NAMALWA (cell line): ENCODE measurements at regions not wholly inside any gene's neighbourhood (a gene's known extent, or its start where the extent isn't known, plus 50 kb on each side); places are given as distances from the start of the nearest gene placed in this dataset.
A peak's percentile ranks its signal among the peaks of the same experiment; 100 is the strongest.

Experiments
- DNase-seq: peaks from one replicate; pipeline ENCODE4 v3.0.0-alpha.2; 2015; ENCODE audit warnings: low spot score

DNA sequence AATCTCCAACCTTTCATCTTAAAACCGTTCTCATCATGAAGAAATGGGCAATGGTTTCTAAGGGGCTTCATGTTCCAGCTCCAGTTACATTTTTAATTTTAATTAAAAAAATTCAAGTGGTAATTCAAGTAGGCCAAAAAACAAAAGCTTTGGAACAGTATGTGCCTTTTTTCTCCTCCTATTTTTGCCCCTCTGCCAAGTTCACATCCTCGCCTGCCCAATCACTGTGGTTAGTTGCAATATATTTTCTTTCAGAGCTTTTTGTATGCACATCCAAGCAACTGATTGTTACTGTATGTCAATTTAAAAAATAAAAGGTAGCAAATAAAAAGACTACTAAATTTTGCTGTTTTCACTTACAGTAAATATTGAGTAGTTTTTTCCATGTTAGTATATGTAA lies 99.8 kb upstream of the B3GAT2 start:
- no peak for DNase-seq

DNA sequence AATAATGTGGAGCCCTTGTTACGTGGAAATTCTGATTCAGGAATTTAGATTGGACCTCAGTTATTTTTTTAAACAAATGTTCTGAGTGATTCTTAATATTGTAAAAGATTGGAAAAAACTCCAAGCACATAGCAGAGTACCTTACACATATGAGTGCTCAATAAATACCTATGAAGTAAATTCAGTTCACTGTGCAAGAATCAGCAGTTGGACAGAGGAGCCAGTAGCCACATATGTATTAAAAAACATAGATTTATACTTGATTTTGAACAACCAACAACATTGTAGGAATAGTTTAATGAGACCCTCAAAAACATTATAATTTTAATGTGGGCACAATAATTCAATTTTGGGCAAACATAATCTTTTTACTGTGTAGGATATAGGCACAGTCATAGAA lies 109.3 kb upstream of the B3GAT2 start:
- no peak for DNase-seq

DNA sequence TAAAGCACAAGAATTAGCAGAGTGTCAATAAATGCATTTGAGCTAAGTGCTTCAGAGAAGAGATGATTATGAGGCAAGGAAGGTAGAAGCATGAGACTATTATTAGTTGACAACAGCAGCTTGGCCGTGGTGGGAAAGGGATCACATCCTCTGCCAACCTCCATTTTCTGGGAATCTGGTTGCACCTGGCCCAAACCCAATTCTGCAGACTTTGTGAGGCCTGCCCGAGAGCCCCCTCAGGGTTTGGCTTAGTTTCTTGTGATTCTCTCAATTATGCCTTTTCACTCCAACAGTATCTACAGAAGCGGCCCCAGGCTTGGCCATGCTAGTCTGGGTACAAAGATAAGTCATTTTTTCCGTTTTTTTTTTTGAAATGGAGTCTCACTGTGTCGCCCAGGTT lies 111.0 kb upstream of the B3GAT2 start:
- no peak for DNase-seq

DNA sequence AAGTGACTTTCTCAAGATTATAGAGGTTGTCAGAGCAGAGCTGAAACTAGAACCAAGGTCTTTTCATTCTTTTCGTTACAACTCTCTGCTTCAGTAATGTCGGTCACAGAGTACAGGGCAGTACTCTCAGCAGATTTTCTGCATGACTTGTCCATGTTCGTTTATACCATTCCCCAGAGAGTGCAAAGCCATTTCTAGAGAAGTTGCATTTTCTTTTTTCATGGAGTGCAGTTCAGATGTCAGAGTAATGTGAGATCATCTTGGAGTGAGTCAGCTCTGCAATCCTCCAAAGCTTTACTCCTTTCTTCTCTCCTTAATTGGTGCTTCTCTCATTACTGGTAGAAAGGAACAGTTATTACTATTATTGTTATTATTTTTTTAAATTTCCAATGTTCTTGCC lies 115.6 kb upstream of the B3GAT2 start:
- no peak for DNase-seq

DNA sequence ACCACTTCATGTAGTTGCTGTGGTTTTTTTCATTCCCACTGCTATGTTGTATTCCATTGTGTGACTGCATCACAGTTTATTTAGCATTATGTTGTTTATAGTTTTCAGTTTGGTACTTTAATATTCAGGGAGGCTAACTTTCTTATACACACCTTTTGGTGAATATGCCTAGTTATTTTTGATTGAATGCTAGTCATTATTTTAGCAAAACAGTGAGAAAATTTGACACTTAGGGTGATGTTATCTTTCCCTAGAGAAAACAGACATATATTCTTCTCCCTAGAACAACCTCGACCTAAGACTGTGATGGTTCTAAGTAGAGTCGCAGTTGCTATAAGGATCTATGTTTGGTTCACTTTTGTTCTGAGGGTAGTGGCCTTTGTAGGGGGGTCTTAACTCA lies 120.8 kb upstream of the B3GAT2 start:
- DNase-seq, result no peak

DNA sequence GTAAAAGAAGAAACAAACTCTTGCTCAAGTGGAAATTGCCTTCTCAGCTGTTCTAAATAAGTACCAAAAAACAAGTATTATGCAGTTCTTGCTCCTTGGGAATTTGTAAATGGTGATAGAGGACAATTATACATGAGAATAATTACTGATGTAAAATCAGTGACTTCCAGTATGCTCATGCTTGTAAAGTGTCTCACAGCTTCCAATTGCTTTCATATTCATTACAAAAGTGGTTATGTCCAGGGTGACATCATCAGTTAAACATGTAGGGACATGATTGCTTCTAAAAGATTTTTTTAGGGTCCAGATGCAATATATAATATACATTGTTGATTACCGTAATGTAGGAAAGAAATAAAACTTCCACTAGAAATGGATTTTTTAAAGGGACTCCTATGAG lies 122.8 kb upstream of the B3GAT2 start:
- no peak for DNase-seq

DNA sequence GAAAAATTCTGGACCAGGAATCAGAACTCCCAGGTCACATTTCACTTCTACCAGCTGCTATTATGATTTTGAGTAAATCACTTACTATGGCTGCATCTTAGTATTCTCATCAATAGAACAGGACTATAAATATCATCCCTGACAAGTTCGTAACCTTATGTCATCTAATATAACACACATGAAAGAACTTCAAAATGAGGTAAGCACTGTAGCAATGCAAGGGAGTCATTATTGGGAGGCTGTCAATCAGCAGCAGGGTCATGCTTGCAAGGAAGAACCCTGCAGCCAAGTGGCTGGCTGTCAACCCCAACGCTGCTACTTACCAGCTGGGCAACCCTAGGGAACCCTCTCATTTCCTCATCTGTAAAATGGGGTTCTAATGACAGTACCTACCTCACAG lies 123.3 kb upstream of the B3GAT2 start:
- DNase-seq, result no peak

DNA sequence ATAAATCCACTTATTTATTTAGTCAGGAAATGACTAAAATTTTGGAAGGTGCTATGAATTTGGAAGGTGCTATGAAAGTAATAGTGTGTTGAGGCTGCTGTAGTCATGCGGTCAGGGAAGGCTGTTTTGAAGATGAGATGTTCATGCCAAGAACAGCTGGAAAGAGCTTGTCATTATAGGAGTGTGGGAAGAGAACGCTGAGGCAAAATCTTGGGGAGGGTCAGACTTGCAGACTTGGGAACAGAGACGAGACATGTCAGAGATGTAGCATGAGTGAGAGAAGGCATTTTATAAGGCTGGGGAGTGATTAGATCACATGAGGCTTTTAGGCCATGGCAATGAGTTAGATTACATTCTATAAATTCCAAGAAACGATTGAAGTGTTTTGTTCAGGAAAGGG lies 124.0 kb upstream of the B3GAT2 start:
- DNase-seq, result no peak

DNA sequence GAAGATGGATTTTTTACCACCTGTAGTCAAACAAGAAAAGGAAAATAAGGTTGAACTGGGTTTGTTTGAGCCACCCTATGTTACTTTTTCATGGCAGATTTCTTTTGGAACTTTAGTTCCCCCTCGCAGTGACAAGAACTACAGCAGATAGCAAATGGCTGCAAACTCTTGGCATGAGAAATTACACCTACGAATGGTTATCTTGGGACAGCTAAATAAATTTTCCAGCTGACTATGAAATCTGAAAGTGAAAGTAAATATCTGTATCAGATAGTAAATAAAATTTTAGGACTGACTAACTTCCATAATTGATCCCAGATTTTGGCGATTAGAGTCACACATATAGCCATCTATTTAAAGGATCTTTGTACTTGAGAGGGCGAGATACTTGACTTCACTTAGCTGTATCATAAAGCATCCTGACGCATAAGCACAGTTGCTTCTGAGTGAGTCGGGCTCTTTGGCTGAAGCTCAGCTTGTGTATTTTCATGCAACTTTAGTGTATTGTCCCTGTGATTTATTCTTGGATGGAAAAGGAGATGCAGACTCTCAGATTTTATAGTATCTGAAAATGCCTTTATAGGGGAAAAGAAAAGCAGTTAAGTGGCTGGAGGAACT lies 125.3 kb upstream of the B3GAT2 start:
- no peak for DNase-seq

DNA sequence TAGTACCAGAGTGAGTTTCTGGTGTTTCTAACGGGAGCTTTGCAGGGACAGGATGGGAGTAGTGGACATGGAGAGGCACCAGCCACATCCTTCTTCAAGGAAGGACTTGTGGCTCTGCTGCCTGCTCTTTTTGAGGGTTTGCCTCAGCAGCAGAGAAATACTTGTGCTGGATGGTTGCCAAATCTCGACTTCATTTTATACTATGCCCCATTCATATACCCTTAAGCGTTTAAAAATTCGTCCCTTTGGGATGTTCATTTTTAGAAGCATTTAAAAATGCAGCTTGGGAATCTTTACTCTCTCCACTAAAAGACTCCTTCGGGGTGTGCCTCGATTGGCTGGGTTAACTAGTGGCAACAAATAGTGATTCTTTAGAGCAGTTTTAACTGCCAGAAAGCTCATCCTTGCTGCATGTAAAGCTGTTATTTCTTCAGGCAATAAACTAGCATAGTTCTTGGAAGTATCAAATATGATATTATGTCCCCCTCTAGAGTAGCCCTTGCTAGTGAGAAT lies 126.5 kb upstream of the B3GAT2 start:
- DNase-seq, result no peak

DNA sequence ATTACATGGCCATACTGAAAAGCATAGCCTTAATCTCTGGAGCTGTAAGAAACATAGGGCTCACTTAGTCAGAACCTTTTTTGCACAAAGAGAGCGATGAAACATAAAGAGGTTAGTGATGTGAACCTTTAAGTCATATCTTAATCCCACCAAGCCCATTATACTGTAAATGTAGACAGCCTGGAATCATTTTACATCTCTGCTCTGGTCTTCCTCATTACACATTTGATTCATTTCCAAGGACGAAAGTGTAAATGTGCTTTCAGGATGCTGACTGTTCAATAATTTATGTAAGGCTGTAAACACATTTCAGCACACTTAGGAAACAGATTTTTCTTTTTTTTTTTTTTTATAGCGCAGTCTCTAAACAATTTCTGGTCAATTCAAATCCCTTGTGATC lies 131.3 kb upstream of the B3GAT2 start:
- DNase-seq, result no peak

DNA sequence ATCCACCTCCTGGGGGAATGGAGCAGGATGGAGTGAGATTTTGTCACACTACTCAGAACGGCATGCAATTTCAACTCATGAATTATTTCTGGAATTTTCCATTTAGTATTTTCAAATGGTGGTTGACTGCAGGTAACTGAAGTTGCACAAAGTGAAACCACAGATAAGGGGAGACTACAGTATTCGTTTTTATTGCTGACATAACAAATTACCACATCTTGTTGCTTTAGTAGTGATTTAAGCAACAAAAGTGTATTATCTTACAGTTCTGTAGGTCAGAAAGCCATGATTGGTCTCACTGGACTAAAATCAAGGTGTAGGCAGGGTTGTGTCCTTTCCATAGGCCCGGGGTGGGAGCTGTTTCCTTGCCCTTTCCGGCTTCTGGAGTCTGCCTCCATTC lies 133.4 kb upstream of the B3GAT2 start:
- DNase-seq, result no peak

DNA sequence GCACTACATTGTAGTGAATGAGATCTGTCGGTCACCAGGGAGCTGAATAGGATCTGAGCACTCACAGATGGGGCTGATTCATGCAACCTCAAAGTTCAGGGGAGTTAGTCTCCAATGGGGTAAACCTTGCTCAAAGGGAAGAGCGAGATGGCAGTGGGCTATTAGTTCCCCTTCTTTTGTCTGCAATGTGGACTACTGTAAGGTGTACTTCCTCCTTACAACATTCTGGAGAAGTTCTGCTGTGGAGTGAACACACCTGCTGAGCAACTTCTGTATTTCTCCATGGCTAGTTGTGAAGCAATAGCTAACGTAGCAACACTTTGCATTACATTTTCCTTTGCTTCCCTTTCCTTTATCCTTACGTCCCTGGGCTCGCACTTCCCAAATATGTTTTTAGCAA lies 134.3 kb upstream of the B3GAT2 start:
- DNase-seq, result no peak

DNA sequence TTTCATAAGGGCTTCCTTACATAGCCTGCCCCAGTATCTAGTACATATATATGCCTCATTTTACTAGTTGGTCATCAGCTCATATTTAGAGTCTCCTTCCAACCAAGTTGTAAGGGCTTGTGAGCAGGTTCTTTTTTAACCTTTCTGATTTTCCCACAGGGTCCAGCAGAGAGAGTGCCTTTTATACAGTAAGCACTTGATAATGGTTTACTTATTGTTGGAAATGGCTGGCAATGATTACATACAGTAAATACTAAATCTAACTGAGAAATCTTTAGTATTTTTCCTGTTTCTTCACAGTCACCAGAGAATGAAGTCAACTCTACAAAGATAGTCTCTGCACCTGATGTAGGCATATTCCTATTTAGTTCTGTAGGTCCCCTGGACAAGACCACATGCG lies 135.1 kb upstream of the B3GAT2 start:
- DNase-seq, result no peak

DNA sequence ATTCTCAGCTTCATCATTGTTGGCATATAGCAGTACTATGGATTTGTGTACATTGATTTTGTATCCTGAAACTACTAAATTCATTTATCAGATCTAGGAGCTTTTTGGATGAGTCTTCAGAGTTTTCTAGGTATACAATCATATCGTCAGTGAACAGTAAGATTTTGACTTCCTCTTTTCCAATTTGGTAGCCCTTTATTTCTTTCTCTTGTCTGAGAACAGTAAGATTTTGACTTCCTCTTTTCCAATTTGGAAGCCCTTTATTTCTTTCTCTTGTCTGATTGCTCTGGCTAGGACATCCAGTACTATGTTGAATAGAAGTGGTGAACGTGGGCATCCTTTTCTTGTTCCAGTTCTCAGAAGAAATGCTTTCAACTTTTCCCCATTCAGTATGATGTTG lies 140.4 kb upstream of the B3GAT2 start:
- peak; percentile 19 for DNase-seq

DNA sequence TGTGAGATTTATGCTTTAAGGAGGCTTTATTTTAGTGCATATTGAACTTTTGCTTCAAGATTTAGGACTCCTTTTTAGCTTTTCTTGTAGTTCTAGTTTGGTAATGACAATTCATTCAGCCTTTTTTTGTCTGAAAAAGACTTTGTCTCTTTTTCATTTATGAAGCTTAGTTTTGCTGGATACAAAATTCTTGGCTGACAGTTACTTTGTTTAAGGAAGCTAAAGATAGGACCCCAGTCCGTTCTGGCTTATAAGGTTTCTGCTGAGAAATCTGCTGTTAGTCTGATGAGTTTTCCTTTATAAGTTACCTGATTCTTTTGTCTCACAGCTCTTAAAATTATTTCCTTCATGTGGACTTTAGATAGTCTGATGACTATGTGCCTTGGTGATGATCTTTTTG lies 142.8 kb upstream of the B3GAT2 start:
- DNase-seq, result no peak

DNA sequence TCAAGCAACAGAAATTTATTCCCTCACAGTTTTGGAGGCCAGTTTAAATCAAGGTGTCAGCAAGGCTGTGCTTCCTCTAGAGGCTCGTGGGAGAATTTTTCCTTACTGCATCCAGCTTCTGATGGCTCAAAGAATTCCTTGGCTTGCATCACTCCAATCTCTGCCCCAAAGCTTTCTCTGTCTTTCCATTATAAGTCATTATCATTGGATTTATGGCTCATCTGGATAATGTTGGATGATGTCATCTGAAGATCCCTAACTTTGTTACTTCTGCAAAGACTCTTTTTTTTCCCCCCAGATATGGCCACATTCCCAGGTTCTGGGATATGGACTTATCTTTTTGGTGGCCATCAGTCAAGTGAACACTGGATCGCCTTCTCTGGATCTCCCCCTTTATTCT lies 146.3 kb upstream of the B3GAT2 start:
- DNase-seq, result no peak

DNA sequence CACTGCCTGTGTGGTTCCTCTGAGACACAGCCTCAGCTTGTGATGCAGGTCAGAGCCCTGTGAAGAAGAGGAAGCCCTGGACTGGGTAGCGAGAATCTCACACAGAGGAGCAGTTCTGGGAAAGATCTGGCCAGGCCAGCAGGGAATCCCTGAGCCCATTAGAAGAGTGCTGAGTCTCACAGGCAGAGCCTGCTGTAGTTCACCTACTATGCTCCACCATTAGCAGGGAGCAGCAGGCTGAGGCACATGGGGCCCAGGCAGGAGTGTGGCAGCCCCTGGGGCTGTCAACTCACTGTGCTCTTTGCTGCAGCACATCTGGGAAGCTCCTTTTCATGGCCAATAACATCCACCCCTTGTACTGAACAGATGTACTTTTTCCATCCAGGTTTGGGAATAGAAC lies 146.8 kb upstream of the B3GAT2 start:
- DNase-seq, result no peak

DNA sequence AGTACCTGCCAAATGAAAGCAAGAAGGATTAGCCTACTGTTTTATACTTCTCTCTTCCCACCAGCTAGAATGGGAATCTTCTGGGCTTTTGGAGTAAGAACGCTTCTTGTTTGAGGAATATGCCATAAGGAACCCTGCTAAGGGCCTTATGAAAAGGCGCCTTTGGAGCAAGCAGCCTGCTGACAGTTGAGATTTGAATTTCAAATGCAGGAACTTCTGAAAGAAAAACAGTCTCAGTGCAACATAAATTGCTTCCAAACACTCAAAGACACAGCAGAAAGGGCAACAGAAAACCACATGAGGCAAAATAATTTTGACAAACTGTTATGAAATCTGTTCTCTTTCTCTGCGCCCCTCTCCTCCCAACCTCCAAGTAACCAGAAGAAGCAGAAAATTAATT lies 149.4 kb upstream of the B3GAT2 start:
- no peak for DNase-seq

DNA sequence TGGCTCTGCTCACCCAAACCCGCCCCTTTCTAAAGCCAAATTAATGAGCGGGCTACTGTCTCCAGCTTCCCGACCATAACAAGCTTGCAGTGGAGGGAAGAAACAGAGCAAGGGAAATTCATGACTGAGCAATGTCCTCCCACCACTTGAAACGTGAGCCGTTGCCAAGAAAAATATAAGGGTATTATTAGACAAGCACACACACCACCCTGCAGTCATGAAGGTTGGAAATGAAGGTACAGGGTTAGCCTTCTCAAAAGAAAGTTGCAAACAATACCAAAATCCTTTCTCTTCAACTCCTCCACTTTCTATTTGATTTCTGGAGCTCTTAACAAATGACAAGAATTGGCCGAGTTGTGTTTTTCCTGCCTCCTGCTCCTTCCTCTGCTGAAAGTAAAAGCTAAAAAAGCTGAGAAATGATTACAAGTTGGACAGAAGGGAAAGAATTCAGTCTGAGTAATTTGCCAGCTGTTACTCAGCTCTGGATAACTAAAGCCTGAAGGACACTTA lies 151.1 kb upstream of the B3GAT2 start:
- no peak for DNase-seq

DNA sequence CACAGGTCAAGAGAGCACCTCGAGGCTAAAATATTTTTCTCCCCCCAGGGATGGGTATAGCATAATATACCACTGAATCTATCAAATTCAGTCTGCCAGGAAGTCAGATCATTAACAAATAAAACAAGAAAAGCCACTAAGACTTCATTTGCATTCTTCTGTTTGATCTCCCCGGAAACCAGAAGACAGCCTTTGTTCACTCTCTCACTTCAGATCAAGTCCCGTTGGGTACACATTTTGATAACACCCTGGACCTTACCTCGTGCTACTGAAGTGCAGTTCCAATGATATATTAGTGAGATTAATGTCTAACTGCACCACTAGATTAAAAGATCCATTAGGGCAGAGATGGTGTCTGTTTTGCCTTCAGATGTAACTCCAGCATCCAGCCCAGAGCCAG lies 157.7 kb upstream of the B3GAT2 start:
- peak; percentile 25 for DNase-seq

DNA sequence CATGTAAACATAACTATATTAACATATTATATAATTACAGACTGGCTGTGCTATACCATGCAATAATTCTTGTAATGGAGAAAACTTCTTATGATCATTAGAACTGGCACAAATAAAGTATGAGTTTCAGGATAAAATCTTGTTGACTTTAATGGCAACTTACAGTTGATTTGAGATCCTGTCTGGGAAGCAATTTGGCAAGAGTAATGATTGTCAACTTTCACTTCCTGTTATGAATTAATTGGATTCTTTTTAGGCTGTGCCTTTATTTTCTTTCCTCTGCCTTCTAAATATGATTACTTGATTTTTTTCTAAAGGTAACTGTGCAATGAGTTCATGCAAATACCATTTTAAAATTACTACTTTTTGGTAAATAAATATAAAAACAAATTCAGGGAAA lies 158.1 kb upstream of the B3GAT2 start:
- DNase-seq, result peak; percentile 16

DNA sequence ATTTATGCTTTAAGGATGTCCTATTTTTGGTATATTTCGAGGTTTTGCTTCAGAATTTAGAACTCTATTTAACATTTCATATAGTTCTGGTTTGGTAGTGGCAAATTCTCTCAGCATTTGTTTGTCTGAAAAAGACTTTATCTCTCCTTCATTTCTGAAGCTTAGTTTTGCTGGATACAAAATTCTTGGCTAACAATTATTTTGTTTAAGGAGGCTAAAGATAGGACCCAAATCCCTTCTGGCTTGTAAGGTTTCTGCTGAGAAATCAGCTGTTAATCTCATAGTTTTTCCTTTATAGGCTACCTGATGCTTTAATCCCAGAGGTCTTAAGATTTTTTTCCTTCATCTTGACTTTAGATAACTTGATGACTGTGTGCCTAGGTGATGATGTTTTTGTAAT lies 162.7 kb upstream of the B3GAT2 start:
- DNase-seq, result no peak

DNA sequence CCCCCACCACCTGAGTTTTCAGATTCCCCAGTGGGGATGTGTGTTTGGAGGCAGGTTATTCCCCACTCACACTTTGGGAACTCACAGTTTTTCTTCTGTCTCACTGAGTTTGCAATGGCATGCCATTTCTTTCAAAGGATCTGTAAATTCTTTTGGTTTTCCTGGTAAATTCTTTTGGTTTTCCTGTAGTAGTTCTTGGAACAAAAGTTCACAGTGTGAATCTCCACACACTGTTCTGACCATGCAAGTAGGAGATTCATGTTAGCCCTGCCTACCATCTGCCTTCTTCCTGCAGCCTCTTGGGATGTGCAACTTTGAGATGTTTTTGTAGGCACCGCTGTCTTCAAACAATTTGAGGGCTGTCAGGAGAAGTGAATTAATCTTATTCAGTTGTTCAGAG lies 165.6 kb upstream of the OGFRL1 start:
- no peak for DNase-seq

DNA sequence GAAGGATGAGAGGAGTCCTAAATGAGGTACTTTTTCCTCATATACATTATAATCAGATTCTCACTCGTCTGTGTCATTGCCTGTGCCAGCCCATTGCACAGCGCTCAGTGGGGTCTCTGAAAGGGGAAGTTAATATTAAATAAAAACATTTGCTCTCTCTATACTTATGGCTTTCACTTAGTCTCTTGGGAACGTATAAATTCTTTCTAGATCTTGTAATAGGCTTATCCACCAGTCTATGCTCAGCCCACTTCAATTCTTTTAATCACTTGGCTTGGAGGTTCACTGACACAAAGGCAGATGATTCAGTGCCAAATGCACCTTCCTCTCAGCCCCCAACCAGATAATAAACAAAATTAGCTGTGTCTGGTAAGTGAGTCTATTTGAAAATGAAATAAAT lies 164.3 kb upstream of the OGFRL1 start:
- DNase-seq, result peak; percentile 48
